GM13976 (cell line): ENCODE measurements at regions not wholly inside any gene's neighbourhood (a gene's known extent, or its start where the extent isn't known, plus 50 kb on each side); places are given as distances from the start of the nearest gene placed in this dataset.

Experiments
- DNase-seq: peaks from one replicate; pipeline ENCODE4 v3.0.0; 2012; ENCODE audit warnings: low spot score
- in situ Hi-C: fragments of 300-500 bp; cut with MboI; formaldehyde crosslinking; loops from one replicate; pipeline ENCODE4 v1.12.0; 2022; ENCODE audit warnings: low sequenced_read_pairs, mixed read lengths, inconsistent platforms; ENCODE audit not compliant: unreplicated experiment
- TF ChIP-seq, protein P1 (sequence below): IDR thresholded peaks from 2 replicates; pipeline ENCODE4 v1.5.1; 2012; ENCODE audit warnings: borderline replicate concordance, mild to moderate bottlenecking; ENCODE audit not compliant: insufficient read depth; ENCODE audit errors: extremely low read depth, missing control alignments, control extremely low read depth

DNA sequence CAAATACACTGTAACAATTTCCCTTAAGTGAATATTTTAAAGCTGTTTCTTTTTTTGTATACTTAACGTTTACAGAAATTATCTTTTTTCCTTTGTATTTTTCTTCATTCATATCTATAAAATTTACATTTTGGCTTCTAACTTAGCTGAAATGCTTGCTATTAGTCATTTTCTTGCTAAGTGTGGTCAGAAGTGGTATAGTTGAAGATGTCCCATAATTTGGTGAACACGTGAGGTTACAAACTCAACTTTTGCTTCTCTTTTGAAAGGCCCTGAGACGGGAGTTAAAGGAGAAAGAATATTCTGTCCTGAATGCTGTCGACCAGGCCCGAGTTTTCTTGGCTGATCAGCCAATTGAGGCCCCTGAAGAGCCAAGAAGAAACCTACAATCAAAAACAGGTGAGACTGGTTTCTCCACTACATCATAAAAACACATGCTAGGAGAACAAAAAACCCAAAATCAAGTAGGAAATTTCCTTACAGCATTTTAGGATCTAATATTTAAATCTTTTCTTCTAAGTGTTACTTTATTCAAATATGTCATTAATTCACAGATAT is 445.0 kb downstream of the UTRN start:
- TF ChIP-seq, protein P1, sequence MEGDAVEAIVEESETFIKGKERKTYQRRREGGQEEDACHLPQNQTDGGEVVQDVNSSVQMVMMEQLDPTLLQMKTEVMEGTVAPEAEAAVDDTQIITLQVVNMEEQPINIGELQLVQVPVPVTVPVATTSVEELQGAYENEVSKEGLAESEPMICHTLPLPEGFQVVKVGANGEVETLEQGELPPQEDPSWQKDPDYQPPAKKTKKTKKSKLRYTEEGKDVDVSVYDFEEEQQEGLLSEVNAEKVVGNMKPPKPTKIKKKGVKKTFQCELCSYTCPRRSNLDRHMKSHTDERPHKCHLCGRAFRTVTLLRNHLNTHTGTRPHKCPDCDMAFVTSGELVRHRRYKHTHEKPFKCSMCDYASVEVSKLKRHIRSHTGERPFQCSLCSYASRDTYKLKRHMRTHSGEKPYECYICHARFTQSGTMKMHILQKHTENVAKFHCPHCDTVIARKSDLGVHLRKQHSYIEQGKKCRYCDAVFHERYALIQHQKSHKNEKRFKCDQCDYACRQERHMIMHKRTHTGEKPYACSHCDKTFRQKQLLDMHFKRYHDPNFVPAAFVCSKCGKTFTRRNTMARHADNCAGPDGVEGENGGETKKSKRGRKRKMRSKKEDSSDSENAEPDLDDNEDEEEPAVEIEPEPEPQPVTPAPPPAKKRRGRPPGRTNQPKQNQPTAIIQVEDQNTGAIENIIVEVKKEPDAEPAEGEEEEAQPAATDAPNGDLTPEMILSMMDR, result no peak
- DNase-seq, result no peak
- in situ Hi-C loops, result no loop called here

DNA sequence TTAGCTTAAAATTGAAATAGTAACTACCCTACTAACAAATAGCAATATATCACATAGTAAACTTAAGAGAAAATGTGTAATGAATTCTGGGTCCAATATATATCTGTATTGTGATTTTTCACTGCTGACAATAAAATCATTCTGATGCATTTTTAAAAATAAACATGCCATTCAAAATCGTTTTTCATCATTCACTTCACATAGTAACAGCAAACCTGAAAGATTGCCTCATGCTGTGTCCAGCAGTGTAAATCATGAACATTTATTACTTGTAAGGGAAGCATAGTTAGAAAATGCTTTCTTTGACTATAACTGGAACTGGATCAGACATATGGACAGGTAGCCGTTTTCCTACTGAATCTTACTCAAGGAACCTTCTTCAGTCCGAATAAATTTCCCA is 446.1 kb downstream of the UTRN start:
- TF ChIP-seq, protein P1, result no peak
- in situ Hi-C loops, result no loop called here
- no peak for DNase-seq

DNA sequence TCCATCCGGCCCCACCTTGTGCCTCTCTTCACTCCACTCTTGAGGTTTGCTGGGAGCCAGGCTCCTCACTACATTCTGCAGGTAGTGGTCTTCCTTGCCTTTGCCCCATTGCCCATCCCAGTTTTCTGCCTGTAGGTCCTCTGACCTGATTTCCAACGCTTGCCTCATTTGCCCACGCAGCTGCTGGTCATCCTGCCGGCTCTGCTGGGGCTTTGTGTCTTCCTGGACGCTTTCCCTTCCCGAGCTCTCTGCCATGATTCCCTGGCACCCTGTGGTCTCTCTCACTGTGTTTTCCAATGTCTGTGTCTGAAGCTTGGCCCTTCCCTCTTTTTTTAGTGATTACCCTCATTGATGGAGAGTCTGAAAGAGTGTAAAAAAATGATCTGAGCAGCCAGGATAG is 451.6 kb downstream of the UTRN start:
- TF ChIP-seq, protein P1, result no peak
- no peak for DNase-seq
- in situ Hi-C loops, result no loop called here

DNA sequence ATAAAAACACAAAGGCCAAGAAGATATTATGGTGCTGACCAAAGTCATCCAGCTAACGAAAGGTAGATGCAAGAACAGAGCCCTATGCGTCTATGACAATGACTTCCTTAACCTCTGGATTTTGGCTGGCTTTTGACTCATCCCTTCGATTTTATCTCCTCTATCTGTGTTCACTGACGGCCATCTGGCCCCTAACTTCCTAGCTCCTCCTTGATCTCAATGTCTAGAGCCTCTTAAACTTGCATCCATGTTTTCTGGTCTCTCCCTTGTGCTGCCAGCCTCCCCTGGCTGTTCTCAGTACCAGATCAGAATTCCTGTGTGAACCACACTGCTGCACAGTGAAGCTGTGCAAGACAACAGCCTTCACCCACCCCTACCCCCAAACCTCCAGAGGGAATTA is 452.9 kb downstream of the UTRN start:
- TF ChIP-seq, protein P1, result no peak
- in situ Hi-C loops, result no loop called here
- no peak for DNase-seq

DNA sequence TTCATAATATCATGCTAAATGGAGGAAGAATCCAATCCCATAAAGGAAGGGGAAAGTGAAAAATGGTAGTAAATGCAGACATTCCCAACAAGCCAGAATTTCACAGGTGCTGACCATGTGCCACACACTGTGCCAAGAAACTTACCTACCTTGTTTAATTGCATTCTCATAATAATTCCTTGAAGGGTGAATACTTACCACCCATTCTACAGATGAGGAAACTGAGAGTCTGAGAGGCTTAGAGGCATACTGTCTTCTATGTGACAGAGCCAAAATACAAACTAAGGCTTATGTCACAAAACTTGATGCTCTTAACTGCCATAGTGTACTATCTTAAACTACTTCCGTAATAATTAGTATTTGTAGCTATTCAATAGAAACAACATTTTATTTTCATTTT is 454.7 kb downstream of the UTRN start:
- no peak for DNase-seq
- TF ChIP-seq, protein P1, result no peak
- in situ Hi-C loops, result no loop called here

DNA sequence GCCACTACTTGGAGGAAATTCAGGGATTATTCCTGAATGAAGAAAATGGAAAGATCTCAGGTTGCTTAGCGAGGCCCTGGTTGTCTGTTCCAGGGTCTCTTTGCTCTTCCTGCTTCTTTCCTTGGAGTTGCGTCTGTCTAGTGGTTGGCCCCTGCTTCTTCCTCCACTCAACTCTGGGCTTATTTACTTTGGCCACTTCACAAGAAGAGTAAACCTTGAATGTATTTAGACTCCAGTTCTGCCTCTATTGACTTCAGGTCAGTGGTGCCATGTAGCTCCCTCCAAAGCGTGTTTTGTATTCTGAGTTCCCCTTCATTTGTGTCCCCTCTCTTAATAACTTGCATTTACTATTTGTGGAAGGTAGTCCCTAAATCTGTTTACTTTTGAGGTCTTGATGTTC is 456.5 kb downstream of the UTRN start:
- in situ Hi-C loops, result no loop called here
- no peak for DNase-seq
- TF ChIP-seq, protein P1, result no peak

DNA sequence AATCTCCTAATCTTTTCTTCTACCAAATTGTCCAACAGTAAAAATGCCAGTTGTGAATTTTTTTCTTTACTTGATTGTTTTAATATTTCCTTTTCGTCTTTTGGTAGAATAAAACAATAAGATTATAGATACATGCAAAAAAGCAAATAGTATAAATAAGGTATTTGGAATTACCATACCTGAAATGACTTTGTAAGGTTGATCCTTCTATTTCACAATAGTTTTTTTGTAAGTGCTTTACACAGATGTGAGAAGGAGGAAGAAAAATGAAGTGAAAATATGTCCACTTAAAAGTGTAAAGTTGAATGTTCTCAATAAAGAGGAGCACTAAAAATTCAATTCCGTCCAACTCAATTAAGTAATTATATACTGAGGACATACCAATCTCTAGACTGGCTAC is 457.6 kb downstream of the UTRN start:
- TF ChIP-seq, protein P1, result no peak
- DNase-seq, result no peak
- in situ Hi-C loops, result no loop called here
